Suprapubic skin (tissue), 4 donors: ENCODE measurements at regions not wholly inside any gene's neighbourhood (a gene's known extent, or its start where the extent isn't known, plus 50 kb on each side); places are given as distances from the start of the nearest gene placed in this dataset.

Experiments used
- DNase-seq, 2 donors: peaks; one replicate each; pipeline ENCODE4 v3.0.0-alpha.2; 2019; ENCODE audit warnings: low spot score in 2 of 2
- H3K27ac ChIP-seq: fragments of 200-600 bp; sonication (generic); one replicate; pipeline ENCODE4 v1.5.1; 2019
- H3K27me3 ChIP-seq: fragments of 200-600 bp; sonication (generic); one replicate; pipeline ENCODE4 v1.5.1; 2019
- H3K36me3 ChIP-seq: fragments of 200-600 bp; sonication (generic); one replicate; pipeline ENCODE4 v1.5.1; 2019
- H3K4me1 ChIP-seq: fragments of 200-600 bp; sonication (generic); one replicate; pipeline ENCODE4 v1.5.1; 2019
- H3K4me3 ChIP-seq: fragments of 200-600 bp; sonication (generic); one replicate; pipeline ENCODE4 v1.5.1; 2019; ENCODE audit warnings: mild to moderate bottlenecking
- H3K9me3 ChIP-seq: fragments of 200-600 bp; sonication (generic); one replicate; pipeline ENCODE4 v1.5.1; 2019
- CTCF ChIP-seq, 2 donors: fragments of 200-600 bp in 1 of 2; fragments of 450-650 bp in 1 of 2; sonication (generic) in 1 of 2; IDR thresholded peaks; one replicate each; pipeline ENCODE4 v1.5.1; 2016 to 2019; ENCODE audit warnings: antibody characterized with exemption in 2 of 2, mild to moderate bottlenecking in 1 of 2, moderate library complexity in 1 of 2
- EP300 ChIP-seq: sonication (generic); formaldehyde crosslinking; IDR thresholded peaks from one replicate; pipeline ENCODE4 v1.6.1; 2017; ENCODE audit warnings: antibody characterized with exemption
- POLR2A ChIP-seq, 2 donors: fragments of 450-650 bp; IDR thresholded peaks; one replicate each; pipeline ENCODE4 v1.6.1; 2017; ENCODE audit warnings: antibody characterized with exemption in 2 of 2, mild to moderate bottlenecking in 2 of 2, moderate library complexity in 2 of 2
- POLR2AphosphoS5 ChIP-seq, 3 donors: sonication (generic); formaldehyde crosslinking; IDR thresholded peaks; one replicate each; pipeline ENCODE4 v1.6.1; 2017; ENCODE audit warnings: antibody characterized with exemption in 3 of 3
- WGBS: methylation state at CpG from one replicate; pipeline ENCODE4 v1.1.5; 2018; 5-methylcytosine and 5-hydroxymethylcytosine counted together

DNA sequence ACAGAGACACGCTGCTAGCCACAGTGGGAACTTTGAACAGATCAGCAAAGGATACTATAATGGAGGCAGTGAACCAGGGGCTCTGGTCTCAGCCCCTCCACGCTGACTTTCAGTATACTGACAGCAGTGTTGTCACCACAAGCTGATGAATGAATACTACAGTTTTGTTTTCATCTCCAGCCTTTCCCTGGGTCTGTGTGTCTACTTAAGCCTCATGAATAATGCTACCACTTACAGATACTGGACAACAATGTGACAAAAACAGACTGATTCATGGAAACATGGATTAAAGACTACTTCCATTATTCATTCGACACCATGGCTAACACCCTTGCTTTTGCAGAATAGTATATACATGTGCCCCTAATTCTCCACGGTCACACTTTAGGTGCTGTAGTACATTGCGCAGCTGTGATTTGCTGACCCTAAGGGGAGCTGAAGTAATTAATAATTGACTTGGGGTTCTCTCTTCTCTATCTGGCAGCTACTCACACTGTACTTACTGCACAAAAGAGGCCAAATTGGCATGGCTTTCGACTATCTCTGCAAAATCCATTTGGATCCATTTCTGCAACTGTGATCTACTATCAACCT is 203.2 kb upstream of the LYPLAL1 start:
- Histone ChIP-seq H3K27ac (no peak overlapping the region), H3K27me3 (no peaks in the 10 kb centered on the region), H3K36me3 (no peaks in the 10 kb centered on the region), H3K9me3 (no peaks in the 10 kb centered on the region), H3K4me3 (no peak overlapping the region), H3K4me1 (no peaks in the 10 kb centered on the region)
- DNase-seq, result no peak
- TF ChIP-seq POLR2A (IDR thresholded peaks at IDR 0.05) (no peak), CTCF (IDR thresholded peaks at IDR 0.05) (no peak)
- WGBS, result 92% methylated on average over 6 of the region's 6 CpGs

- H3K27ac ChIP-seq, result no peak overlapping the region
- TF ChIP-seq POLR2AphosphoS5 (IDR thresholded peaks at IDR 0.05), result no peak
- TF ChIP-seq POLR2A (IDR thresholded peaks at IDR 0.05), result no peak
- no peak for TF ChIP-seq EP300
- TF ChIP-seq CTCF (IDR thresholded peaks at IDR 0.05), result no peak
- H3K36me3 ChIP-seq, result no peaks in the 10 kb centered on the region
- DNase-seq, result no peak
- H3K4me3 ChIP-seq, result no peak overlapping the region
- 88% methylated on average over 1 of the region's 1 CpG for WGBS
- no peaks in the 10 kb centered on the region for H3K4me1 ChIP-seq
- H3K9me3 ChIP-seq, result no peaks in the 10 kb centered on the region
- no peaks in the 10 kb centered on the region for H3K27me3 ChIP-seq
Observed at GRCh38 chr1:218971156-218971555, 202.5 kb upstream of the LYPLAL1 start.

DNA sequence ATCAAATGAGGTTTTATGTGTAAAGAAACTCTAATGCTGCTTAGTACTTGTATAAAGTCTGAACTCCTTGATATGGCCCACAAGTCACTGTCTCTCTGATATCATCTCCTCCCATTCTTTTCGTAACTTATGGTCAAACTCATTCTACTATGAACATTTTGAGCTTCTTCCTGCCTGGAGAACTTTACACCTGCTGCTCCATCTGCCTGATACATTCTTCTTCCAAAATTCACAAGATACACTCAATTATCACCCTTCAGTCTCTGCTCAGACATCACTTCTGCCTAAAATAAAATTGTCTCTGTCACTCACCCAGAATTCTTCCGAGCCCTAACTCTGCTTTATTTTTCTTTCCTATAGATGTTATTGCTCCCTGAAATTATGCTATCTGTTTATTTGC is 192.8 kb upstream of the LYPLAL1 start:
- WGBS, result 92% methylated on average over 2 of the region's 2 CpGs
- TF ChIP-seq CTCF (IDR thresholded peaks at IDR 0.05) (no peak), POLR2AphosphoS5 (IDR thresholded peaks at IDR 0.05) (no peak), POLR2A (IDR thresholded peaks at IDR 0.05) (no peak), EP300 (no peak)

GRCh38 chr1:218982482-218982881 is 191.2 kb upstream of the LYPLAL1 start:
- no peak for DNase-seq
- no peak overlapping the region for H3K4me3 ChIP-seq
- H3K36me3 ChIP-seq, result no peaks in the 10 kb centered on the region
- H3K27ac ChIP-seq, result no peak overlapping the region
- H3K27me3 ChIP-seq, result no peaks in the 10 kb centered on the region
- H3K9me3 ChIP-seq, result no peaks in the 10 kb centered on the region
- H3K4me1 ChIP-seq, result no peaks in the 10 kb centered on the region
- 60% methylated on average over 6 of the region's 6 CpGs for WGBS
- TF ChIP-seq POLR2A (IDR thresholded peaks at IDR 0.05) (no peak), CTCF (IDR thresholded peaks at IDR 0.05) (no peak), POLR2AphosphoS5 (IDR thresholded peaks at IDR 0.05) (no peak), EP300 (no peak)

More for the DNA sequence above, 192.8 kb upstream of the LYPLAL1 start:
- Histone ChIP-seq H3K4me1 (no peaks in the 10 kb centered on the region), H3K27ac (no peak overlapping the region), H3K27me3 (no peaks in the 10 kb centered on the region), H3K4me3 (no peak overlapping the region), H3K36me3 (no peaks in the 10 kb centered on the region), H3K9me3 (no peaks in the 10 kb centered on the region)
- DNase-seq, result no peak

DNA sequence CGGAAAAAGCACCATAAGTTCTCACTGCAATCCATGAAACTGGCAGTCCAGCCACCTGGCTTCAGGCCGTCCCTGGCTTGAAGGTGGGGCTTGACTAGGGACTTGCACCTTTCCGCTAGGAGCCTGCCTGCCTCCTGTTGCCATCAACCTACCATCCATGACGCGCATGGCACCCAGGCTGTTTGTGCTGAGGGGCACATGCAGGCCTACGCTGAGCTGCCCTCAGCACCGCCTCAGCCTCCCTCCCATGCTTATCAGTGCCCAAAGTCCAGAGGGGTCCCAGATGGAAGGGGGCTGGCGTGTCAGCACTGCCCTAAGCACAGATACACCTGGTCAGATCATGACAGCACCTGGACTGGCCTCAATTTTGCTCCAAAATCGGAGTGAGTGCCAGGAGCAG is 190.2 kb upstream of the LYPLAL1 start:
- H3K9me3 ChIP-seq, result no peaks in the 10 kb centered on the region
- H3K36me3 ChIP-seq, result no peaks in the 10 kb centered on the region
- no peak for DNase-seq
- TF ChIP-seq CTCF (IDR thresholded peaks at IDR 0.05) (no peak), POLR2AphosphoS5 (IDR thresholded peaks at IDR 0.05) (no peak), EP300 (no peak), POLR2A (IDR thresholded peaks at IDR 0.05) (no peak)
- no peaks in the 10 kb centered on the region for H3K27me3 ChIP-seq
- no peak overlapping the region for H3K27ac ChIP-seq
- WGBS, result 91% methylated on average over 7 of the region's 9 CpGs
- H3K4me3 ChIP-seq, result no peak overlapping the region
- H3K4me1 ChIP-seq, result no peaks in the 10 kb centered on the region
